HG03571 (cell line): ENCODE measurements at regions not wholly inside any gene's neighbourhood (a gene's known extent, or its start where the extent isn't known, plus 50 kb on each side); places are given as distances from the start of the nearest gene placed in this dataset.
"Not testable (repeated sequence)": the region's sequence is repeated elsewhere in the genome, so short reads cannot be mapped to it uniquely, and the experiment has no call there.

Source experiments
- ATAC-seq: cut with Tn5 transposase; IDR thresholded peaks from one replicate; pipeline ENCODE4 v1.9.1; 2021; ENCODE audit not compliant: unreplicated experiment

- ATAC-seq: no peak
Measured at GRCh38 chr13:78540058-78540457, 63.3 kb downstream of the POU4F1 start.

GRCh38 chr13:78526044-78526443 lies 77.3 kb downstream of the POU4F1 start:
- not testable (repeated sequence) for ATAC-seq

- ATAC-seq: no peak
Measured at GRCh38 chr13:78524936-78525335, 78.4 kb downstream of the POU4F1 start.

- ATAC-seq: no peak
Measured at GRCh38 chr13:78521091-78521490, 82.3 kb downstream of the POU4F1 start.

GRCh38 chr13:78520425-78520824 lies 82.9 kb downstream of the POU4F1 start:
- ATAC-seq: no peak

DNA sequence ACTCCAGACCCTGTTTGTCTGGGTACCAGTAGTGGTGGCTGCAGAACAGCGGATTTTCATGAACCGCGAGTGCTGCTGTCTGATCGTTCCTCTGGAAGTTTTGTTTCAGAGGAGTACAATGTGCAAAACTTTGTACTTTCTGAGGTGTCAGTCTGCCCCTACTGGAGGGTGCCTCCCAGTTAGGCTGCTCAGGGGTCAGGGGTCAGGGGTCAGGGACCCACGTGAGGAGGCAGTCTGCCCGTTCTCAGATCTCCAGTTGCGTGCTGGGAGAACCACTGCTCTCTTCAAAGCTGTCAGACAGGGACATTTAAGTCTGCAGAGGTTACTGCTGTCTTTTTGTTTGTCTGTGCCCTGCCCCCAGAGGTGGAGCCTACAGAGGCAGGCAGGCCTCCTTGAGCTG lies 84.9 kb downstream of the POU4F1 start:
- ATAC-seq: not testable (repeated sequence)

- no peak for ATAC-seq
Measured at GRCh38 chr13:78499802-78500201, 103.5 kb downstream of the POU4F1 start.

GRCh38 chr13:78497702-78498355 lies 105.5 kb downstream of the POU4F1 start:
- no peak for ATAC-seq

GRCh38 chr13:78491978-78492377 lies 111.4 kb downstream of the POU4F1 start:
- ATAC-seq: no peak

- not testable (repeated sequence) for ATAC-seq
Measured at GRCh38 chr13:78490225-78490624, 113.1 kb downstream of the POU4F1 start.

GRCh38 chr13:78487707-78488106 lies 115.6 kb downstream of the POU4F1 start:
- ATAC-seq: no peak

- ATAC-seq: no peak
Measured at GRCh38 chr13:78485803-78486202, 117.5 kb downstream of the POU4F1 start.

GRCh38 chr13:78478183-78478582 lies 125.2 kb downstream of the POU4F1 start:
- ATAC-seq: no peak

GRCh38 chr13:78476910-78477309 lies 126.4 kb downstream of the POU4F1 start:
- no peak for ATAC-seq

- no peak for ATAC-seq
Measured at GRCh38 chr13:78468621-78469020, 134.7 kb downstream of the POU4F1 start.

DNA sequence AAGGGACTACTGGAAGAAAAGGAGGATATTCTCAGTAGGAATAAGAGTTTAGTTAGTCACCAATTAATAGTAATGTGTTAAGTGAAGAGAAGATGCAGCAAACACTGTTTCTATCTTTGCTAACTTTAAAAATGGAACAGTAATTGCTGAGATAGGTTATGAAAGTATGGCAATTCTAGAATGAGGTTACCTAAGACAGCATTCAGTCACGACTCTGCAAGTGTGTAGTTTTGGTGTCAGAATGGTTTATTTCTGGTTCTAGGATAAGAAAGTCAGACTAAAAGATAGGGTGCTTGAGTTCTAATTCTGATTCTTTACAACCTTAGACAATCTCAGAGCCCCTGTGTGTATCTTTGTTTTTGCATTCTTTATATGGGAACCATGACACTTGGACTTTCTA lies 138.1 kb downstream of the POU4F1 start:
- ATAC-seq: no peak

DNA sequence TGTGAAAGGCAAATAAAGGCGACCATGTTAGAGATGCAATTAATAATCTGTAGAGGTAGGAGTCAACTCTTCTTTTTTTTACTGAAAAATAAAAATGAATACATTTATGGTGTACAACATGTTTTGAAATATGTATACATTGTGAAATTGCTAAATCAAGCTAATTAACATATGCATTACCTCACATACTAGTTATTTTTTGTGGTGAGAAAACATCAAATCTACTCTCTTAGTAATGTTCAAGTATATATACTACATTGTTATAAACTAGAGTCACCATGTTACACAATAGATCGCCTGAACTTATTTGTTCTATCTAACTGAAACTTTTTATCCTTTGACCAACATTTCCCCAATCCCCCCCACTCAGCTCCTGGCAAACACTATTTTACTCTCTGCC lies 143.2 kb downstream of the POU4F1 start:
- no peak for ATAC-seq

- no peak for ATAC-seq
Measured at GRCh38 chr13:78443839-78444238, 159.5 kb downstream of the POU4F1 start.

- no peak for ATAC-seq
Measured at GRCh38 chr13:78437781-78438180, 165.6 kb downstream of the POU4F1 start.

- ATAC-seq: no peak
Measured at GRCh38 chr13:78436311-78436710, 167.0 kb downstream of the POU4F1 start.

DNA sequence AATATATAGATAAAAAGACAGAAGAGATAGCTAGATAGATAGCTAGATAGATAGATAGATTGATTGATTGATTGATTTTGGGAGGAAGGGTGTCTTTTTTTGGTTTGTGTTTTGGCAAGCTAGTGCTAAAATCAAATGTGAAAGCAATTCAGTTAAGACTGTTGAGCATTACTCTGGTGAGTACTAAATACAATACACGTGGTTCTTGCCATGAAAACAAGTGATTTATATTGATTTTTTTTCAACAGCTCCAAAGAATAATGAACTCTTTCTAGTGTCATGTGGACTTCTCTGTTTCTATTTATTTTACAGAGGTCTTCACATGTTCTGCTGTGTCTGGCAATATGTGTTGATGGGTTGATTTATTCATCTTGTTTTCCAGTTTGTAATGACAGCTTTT lies 172.0 kb downstream of the POU4F1 start:
- no peak for ATAC-seq

GRCh38 chr13:78430811-78431210 lies 172.5 kb downstream of the POU4F1 start:
- no peak for ATAC-seq

DNA sequence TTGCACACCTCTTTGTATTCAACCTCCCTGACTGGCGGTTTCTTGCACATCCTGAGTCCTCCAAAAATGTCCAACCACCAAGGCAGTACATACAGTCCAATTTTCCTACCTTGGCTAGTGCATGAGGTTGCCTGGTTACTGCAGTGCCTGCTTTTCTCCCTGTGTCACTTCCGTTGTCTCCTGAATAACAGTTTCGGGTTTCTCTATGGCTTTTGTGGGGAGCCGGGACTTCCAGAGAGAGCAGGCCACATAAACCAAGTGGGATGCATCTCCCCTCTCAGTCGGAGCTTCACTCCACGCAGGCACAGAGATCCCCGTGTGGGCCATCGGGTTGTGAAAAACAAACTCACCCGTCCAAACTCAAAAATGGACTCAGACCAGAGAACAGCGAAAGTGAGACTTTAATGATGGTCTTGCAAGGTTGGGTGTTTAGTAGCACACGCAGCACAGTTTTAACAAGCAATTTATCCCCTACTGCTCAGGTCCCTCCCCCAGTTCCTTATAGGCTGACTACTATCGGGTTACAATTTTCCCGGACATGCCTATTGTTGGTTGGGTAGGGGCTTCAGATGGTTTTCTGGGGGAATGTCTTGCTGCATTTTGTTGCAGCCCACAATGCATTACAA lies 173.1 kb downstream of the POU4F1 start:
- ATAC-seq: no peak
